ENCODE measurements at regions not wholly inside any gene's neighbourhood (a gene's known extent, or its start where the extent isn't known, plus 50 kb on each side); places are given as distances from the start of the nearest gene placed in this dataset.

- TF ChIP-seq POLR2A (IDR thresholded peaks at IDR 0.05; ENCODE audit: low read length) (no peak), GATA1 (IDR thresholded peaks at IDR 0.05; ENCODE audit: low read depth, low read length) (no peak)
Observed at GRCh38 chr5:43900974-43901373, 298.0 kb downstream of the NNT start.
